Testis (tissue), 2 donors: ENCODE measurements at regions not wholly inside any gene's neighbourhood (a gene's known extent, or its start where the extent isn't known, plus 50 kb on each side); places are given as distances from the start of the nearest gene placed in this dataset.
"Not testable (repeated sequence)": the region's sequence is repeated elsewhere in the genome, so short reads cannot be mapped to it uniquely, and the experiment has no call there.

Experiments used
- DNase-seq: peaks from one replicate; pipeline ENCODE4 v3.0.0-alpha.2; 2019
- H3K27ac ChIP-seq, 2 donors: fragments of 200-600 bp; sonication (generic); one replicate each; pipeline ENCODE4 v1.5.1; 2019
- H3K27me3 ChIP-seq: fragments of 200-600 bp; sonication (generic); one replicate; pipeline ENCODE4 v1.5.1; 2019
- H3K36me3 ChIP-seq: fragments of 200-600 bp; sonication (generic); one replicate; pipeline ENCODE4 v1.5.1; 2017; ENCODE audit warnings: low read depth; ENCODE audit errors: missing control alignments
- H3K4me1 ChIP-seq: fragments of 200-600 bp; sonication (generic); one replicate; pipeline ENCODE4 v1.5.1; 2019
- H3K4me3 ChIP-seq, 2 donors: fragments of 200-600 bp; sonication (generic); one replicate each; pipeline ENCODE4 v1.5.1; 2017 to 2019
- H3K9me3 ChIP-seq: fragments of 200-600 bp; sonication (generic); one replicate; pipeline ENCODE4 v1.5.1; 2017
- POLR2A ChIP-seq: fragments of 450-650 bp; IDR thresholded peaks from one replicate; pipeline ENCODE4 v1.6.1; 2017; ENCODE audit warnings: antibody characterized with exemption, mild to moderate bottlenecking, moderate library complexity
- WGBS, 2 donors: methylation state at CpG; one replicate each; pipeline ENCODE4 v1.1.5; 2018; 5-methylcytosine and 5-hydroxymethylcytosine counted together
- intact Hi-C: fragments of 100-400 bp; cut with DNase I; formaldehyde crosslinking; loops from one replicate; pipeline ENCODE4 v1.15.1; 2023; ENCODE audit warnings: low total_unique reads
- TF ChIP-seq, protein P1 (sequence below), 3 experiments: fragments of 450-650 bp in 2 of 3; fragments of 200-600 bp in 1 of 3; sonication (generic) in 1 of 3; IDR thresholded peaks; one replicate each; pipeline ENCODE4 v1.5.1; 2016 to 2019; ENCODE audit warnings: antibody characterized with exemption in 3 of 3, mild to moderate bottlenecking in 2 of 3, moderate library complexity in 1 of 3

DNA sequence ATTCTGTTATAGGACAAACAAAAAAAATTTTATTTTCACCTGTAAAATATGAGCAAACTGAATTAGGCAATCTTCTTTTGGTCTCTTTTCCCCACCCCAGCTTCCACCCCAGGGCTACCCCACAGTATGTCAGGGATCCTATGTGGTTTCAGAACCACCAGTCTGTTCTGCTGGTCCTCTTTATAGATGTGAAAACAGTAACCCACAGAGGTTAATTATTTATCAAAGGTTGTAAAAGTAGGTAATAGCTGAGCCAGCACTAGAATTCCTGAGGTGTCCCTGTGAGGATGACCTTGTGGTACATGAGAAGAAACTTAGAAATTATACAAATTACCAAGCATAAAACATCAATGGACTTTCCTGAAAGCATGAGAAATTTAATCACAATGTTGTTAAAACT is 428.7 kb downstream of the CNTNAP4 start:
- Histone ChIP-seq H3K36me3 (no peaks in the 10 kb centered on the region), H3K27ac (no peak overlapping the region), H3K27me3 (no peaks in the 10 kb centered on the region), H3K4me1 (no peaks in the 10 kb centered on the region), H3K9me3 (no peaks in the 10 kb centered on the region), H3K4me3 (no peak overlapping the region)
- TF ChIP-seq, protein P1, sequence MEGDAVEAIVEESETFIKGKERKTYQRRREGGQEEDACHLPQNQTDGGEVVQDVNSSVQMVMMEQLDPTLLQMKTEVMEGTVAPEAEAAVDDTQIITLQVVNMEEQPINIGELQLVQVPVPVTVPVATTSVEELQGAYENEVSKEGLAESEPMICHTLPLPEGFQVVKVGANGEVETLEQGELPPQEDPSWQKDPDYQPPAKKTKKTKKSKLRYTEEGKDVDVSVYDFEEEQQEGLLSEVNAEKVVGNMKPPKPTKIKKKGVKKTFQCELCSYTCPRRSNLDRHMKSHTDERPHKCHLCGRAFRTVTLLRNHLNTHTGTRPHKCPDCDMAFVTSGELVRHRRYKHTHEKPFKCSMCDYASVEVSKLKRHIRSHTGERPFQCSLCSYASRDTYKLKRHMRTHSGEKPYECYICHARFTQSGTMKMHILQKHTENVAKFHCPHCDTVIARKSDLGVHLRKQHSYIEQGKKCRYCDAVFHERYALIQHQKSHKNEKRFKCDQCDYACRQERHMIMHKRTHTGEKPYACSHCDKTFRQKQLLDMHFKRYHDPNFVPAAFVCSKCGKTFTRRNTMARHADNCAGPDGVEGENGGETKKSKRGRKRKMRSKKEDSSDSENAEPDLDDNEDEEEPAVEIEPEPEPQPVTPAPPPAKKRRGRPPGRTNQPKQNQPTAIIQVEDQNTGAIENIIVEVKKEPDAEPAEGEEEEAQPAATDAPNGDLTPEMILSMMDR (IDR thresholded peaks at IDR 0.05): no peak
- no peak for TF ChIP-seq POLR2A
- no peak for DNase-seq
- intact Hi-C loops: no loop called here

DNA sequence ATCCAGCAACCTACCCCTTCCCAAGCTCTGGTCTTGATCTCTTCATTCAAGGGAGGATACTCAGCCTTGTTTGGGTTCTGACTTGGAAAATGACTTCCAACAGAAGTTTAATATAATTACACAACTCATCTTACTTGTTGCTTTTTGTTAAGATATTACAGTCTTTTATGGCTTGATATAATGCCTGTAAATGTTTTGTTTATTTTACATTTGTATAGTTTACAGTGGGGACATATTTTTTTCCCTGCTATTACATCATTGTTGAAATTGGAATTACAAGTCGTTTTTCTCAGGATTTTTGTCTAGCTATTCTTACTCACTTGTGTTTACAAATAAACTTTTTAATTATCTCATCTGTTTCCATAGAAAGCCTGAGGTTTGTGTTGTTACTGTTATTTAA is 436.0 kb downstream of the CNTNAP4 start:
- no peak for TF ChIP-seq POLR2A
- TF ChIP-seq, protein P1 (IDR thresholded peaks at IDR 0.05): no peak
- H3K27me3 ChIP-seq: no peaks in the 10 kb centered on the region
- no peaks in the 10 kb centered on the region for H3K4me1 ChIP-seq
- H3K27ac ChIP-seq: no peak overlapping the region
- H3K36me3 ChIP-seq: no peaks in the 10 kb centered on the region
- no peak overlapping the region for H3K4me3 ChIP-seq
- intact Hi-C loops: no loop called here
- DNase-seq: no peak
- H3K9me3 ChIP-seq: no peaks in the 10 kb centered on the region
- 54 to 70% methylated on average over 1 of the region's 1 CpG for WGBS, 2 donors

DNA sequence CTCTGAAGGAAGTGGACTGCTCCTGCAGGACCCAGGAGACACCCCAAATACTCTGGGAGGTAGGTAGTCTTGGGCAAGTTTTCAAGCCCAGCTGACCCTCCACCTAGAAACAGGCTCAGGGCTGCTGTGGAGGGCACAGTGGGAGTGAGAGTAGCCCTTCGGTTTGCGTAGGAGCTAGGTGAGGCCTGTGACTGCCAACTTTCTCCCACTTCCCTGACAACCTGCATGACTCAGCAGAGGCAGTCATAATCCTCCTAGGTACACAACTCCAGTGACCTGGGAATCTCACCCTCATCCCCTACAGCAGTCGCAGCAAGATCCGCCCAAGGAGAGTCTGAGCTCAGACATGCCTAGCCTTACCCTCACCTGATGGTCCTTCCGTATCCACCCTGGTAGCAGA is 439.1 kb downstream of the CNTNAP4 start:
- H3K4me3 ChIP-seq, DNase-seq, H3K27me3 ChIP-seq, H3K27ac ChIP-seq, H3K4me1 ChIP-seq, H3K9me3 ChIP-seq, H3K36me3 ChIP-seq, intact Hi-C loops: not testable (repeated sequence)
- WGBS, 2 donors: 98 to 99% methylated on average over 5 of the region's 5 CpGs

DNA sequence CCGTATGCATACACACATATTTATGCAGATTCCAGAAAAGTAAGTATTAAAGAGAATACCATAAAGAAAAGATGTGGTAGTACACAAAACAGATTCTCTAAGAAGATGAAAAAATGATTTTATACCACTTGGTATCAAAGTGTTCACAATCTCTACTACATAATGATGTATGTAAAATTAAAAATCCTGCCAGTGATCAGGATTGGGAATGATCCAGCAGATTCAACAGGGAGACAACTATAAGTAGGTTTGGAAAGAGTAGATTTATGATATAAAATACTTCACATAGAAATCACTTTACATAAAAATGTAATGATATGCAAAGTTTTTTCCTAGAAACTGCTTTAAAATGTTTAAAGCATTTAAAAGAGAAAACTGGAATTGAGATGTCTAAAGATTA is 447.0 kb downstream of the CNTNAP4 start:
- TF ChIP-seq POLR2A: no peak
- TF ChIP-seq, protein P1 (IDR thresholded peaks at IDR 0.05): no peak
- Histone ChIP-seq H3K27ac (no peak overlapping the region), H3K4me3 (no peak overlapping the region), H3K27me3 (no peaks in the 10 kb centered on the region), H3K4me1 (no peaks in the 10 kb centered on the region), H3K9me3 (no peaks in the 10 kb centered on the region), H3K36me3 (no peaks in the 10 kb centered on the region)
- no peak for DNase-seq
- intact Hi-C loops: no loop called here
- WGBS, 2 donors: 90 to 95% methylated on average over 1 of the region's 1 CpG

DNA sequence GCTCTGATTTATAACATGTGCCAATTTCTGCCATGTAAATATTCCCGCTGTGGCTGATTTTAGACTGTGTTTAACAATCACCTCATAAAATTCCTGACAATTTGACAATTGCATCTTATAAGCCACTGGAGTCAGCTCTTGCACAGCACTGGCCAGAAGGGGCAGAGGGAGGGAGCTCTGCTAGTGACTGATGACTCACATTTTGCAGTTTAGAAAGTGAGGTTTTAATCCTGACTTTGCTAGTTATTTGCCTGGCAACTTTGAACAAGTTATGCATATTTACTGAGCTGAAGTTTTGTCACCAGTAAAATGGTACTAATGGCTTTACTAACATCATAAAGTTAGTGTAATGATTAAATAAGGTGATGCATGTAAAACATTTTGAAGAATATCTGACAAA is 452.3 kb downstream of the CNTNAP4 start:
- Histone ChIP-seq H3K27ac (no peak overlapping the region), H3K4me1 (no peaks in the 10 kb centered on the region), H3K4me3 (no peak overlapping the region), H3K27me3 (no peaks in the 10 kb centered on the region), H3K9me3 (no peaks in the 10 kb centered on the region), H3K36me3 (no peaks in the 10 kb centered on the region)
- intact Hi-C loops: no loop called here
- 81 to 89% methylated on average over 1 of the region's 1 CpG for WGBS, 2 donors
- TF ChIP-seq, protein P1 (IDR thresholded peaks at IDR 0.05): no peak
- no peak for TF ChIP-seq POLR2A
- no peak for DNase-seq
